Effector memory CD4-positive, alpha-beta T cell (primary cell): ENCODE measurements at regions not wholly inside any gene's neighbourhood (a gene's known extent, or its start where the extent isn't known, plus 50 kb on each side); places are given as distances from the start of the nearest gene placed in this dataset.
"Not testable (repeated sequence)": the region's sequence is repeated elsewhere in the genome, so short reads cannot be mapped to it uniquely, and the experiment has no call there.

ENCODE experiments used
- DNase-seq, 3 donors: peaks; one replicate each; pipeline ENCODE4 v3.0.0-alpha.2; 2020
- H3K27ac ChIP-seq: 2 replicates; pipeline ENCODE4 v1.7.0; 2013; ENCODE audit warnings: mild to moderate bottlenecking, low read length, moderate library complexity; ENCODE audit not compliant: insufficient read depth, poor library complexity, severe bottlenecking
- H3K27me3 ChIP-seq: replicated peaks from 2 replicates; pipeline ENCODE4 v1.7.0; 2013; ENCODE audit warnings: mild to moderate bottlenecking, low read length; ENCODE audit not compliant: insufficient read depth, control insufficient read depth, poor library complexity, severe bottlenecking
- H3K36me3 ChIP-seq: 2 replicates; pipeline ENCODE4 v1.7.0; 2013; ENCODE audit warnings: mild to moderate bottlenecking, low read length, moderate library complexity; ENCODE audit not compliant: control insufficient read depth, insufficient read depth
- H3K4me1 ChIP-seq: 2 replicates; pipeline ENCODE4 v1.7.0; 2013; ENCODE audit warnings: low read length, mild to moderate bottlenecking; ENCODE audit not compliant: control insufficient read depth, insufficient read depth, poor library complexity, severe bottlenecking
- H3K4me3 ChIP-seq: 2 replicates; pipeline ENCODE4 v1.7.0; 2013; ENCODE audit warnings: low read length, low read depth, mild to moderate bottlenecking; ENCODE audit not compliant: insufficient read depth, poor library complexity, severe bottlenecking
- H3K9me3 ChIP-seq: 2 replicates; pipeline ENCODE4 v1.7.0; 2013; ENCODE audit warnings: mild to moderate bottlenecking, low read length, moderate library complexity; ENCODE audit not compliant: control insufficient read depth

DNA sequence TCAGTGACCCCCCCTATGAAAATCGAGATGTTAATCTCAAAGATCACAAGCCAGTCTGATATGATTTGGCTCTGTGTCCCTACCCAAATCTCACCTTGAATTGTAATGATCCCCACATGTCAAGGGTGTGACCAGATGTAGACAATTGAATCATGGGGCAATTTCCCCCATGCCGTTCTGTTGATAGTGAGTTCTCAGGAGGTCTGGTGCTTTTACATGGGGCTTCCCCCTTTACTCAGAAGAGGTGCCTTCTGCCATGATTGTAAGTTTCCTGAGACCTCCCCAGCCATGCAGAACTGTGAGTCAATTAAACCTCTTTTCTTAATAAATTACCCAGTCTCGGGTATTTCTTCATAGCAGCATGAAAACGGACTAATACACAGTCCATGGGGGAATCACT, 459.5 kb downstream of the MFSD1 start:
- not testable (repeated sequence) for H3K27me3 ChIP-seq, DNase-seq, H3K4me3 ChIP-seq, H3K9me3 ChIP-seq, H3K36me3 ChIP-seq, H3K4me1 ChIP-seq, H3K27ac ChIP-seq

GRCh38 chr3:159263750-159264553, 462.1 kb downstream of the MFSD1 start:
- no peak overlapping the region for H3K4me3 ChIP-seq
- no peaks in the 10 kb centered on the region for H3K4me1 ChIP-seq
- no peaks in the 10 kb centered on the region for H3K27me3 ChIP-seq
- no peak overlapping the region for H3K27ac ChIP-seq
- DNase-seq: no peak
- H3K9me3 ChIP-seq: no peaks in the 10 kb centered on the region
- H3K36me3 ChIP-seq: no peaks in the 10 kb centered on the region

- no peaks in the 10 kb centered on the region for H3K27me3 ChIP-seq
- H3K4me3 ChIP-seq: no peak overlapping the region
- H3K36me3 ChIP-seq: no peaks in the 10 kb centered on the region
- H3K4me1 ChIP-seq: no peaks in the 10 kb centered on the region
- DNase-seq: no peak
- no peak overlapping the region for H3K27ac ChIP-seq
- H3K9me3 ChIP-seq: no peaks in the 10 kb centered on the region
These were observed 463.9 kb downstream of the MFSD1 start for GRCh38 chr3:159265705-159266104.

- no peak for DNase-seq
- H3K27ac ChIP-seq: no peak overlapping the region
These were observed 464.9 kb downstream of the MFSD1 start for GRCh38 chr3:159266779-159267178.

DNA sequence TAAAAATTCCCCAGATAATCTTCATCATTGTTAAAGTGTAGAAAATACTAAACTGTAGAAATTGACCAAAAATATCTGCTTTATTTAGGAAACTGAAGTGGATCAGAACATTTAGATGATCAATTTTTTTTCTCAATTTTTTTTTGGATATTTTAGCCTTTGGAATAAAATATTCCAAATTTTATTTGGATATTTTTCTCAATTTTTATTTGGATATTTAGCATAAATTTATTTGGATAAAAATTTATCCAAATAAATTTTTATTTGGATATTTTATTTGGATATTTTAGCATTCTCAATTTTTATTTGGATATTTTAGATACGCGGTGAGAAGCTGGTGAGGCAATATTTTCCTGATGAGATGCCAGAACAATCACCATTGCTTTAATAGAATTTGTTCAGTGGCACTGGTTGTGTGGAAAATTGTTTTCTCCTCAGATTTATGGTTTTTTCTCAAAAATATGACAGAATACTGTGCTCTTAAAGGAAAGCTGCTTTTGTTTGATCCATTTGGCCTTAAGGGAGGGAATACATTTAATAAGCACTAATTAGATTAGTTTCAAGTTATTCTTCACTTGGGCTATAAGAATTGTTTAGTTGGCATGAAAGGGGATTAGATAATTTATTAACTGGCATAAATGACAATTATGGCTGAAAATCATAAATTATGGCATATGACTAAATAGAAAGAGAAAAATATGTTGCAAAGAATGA, 470.1 kb downstream of the MFSD1 start:
- Histone ChIP-seq H3K27ac (no peak overlapping the region), H3K4me3 (no peak overlapping the region)
- DNase-seq: no peak

More at GRCh38 chr3:159266779-159267178, 464.9 kb downstream of the MFSD1 start:
- Histone ChIP-seq H3K36me3 (no peaks in the 10 kb centered on the region), H3K4me3 (no peak overlapping the region), H3K9me3 (no peaks in the 10 kb centered on the region), H3K27me3 (no peaks in the 10 kb centered on the region), H3K4me1 (no peaks in the 10 kb centered on the region)

GRCh38 chr3:159273070-159273469, 471.2 kb downstream of the MFSD1 start:
- H3K36me3 ChIP-seq: no peaks in the 10 kb centered on the region
- H3K4me3 ChIP-seq: no peak overlapping the region
- DNase-seq: no peak
- H3K27me3 ChIP-seq: no peaks in the 10 kb centered on the region
- H3K4me1 ChIP-seq: no peaks in the 10 kb centered on the region
- H3K9me3 ChIP-seq: no peaks in the 10 kb centered on the region
- H3K27ac ChIP-seq: no peak overlapping the region

More for the DNA sequence above, 470.1 kb downstream of the MFSD1 start:
- Histone ChIP-seq H3K4me1 (no peaks in the 10 kb centered on the region), H3K27me3 (no peaks in the 10 kb centered on the region), H3K9me3 (no peaks in the 10 kb centered on the region), H3K36me3 (no peaks in the 10 kb centered on the region)

DNA sequence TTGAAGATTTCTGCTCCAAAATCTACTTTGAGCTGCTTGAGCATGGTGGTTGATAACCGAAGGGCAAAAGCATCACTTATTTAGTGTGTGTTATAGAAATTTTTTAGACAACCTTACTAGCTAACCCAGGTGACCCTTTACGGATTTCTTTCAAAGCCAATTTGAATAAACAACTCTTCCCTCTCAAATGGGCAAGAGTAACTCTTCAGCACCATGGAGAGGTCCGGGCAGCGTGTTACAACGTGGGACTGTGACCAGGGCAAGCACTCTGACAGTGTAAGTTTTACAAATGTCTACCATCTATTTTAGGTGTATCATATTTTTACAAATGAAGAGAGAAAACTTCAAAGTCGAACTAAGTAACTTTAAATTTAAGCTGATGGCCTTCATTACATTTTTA, 471.8 kb downstream of the MFSD1 start:
- Histone ChIP-seq H3K9me3 (no peaks in the 10 kb centered on the region), H3K27ac (no peak overlapping the region), H3K27me3 (no peaks in the 10 kb centered on the region), H3K4me3 (no peak overlapping the region), H3K36me3 (no peaks in the 10 kb centered on the region), H3K4me1 (no peaks in the 10 kb centered on the region)
- DNase-seq: no peak

DNA sequence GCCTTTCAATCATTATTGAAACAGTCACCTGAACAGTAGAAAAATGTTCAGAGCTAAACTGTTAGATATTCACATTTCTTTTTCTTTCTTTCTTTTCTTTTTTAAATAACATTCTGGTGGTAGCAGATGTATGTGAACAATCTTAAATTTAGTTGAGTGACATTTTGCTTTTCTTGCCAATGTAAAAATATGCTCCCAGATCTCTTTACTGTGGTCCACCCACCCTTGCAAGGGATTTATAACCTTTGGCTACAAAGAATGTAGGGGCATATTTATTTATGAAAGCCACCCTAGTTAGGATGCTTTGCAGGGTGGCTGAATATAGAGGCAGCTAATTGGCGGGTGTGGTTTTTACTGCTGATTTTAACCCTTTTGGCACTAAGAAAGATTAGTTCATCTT, 473.9 kb downstream of the MFSD1 start:
- no peak for DNase-seq
- Histone ChIP-seq H3K27ac (no peak overlapping the region), H3K4me3 (no peak overlapping the region), H3K9me3 (no peaks in the 10 kb centered on the region), H3K4me1 (no peaks in the 10 kb centered on the region), H3K27me3 (no peaks in the 10 kb centered on the region), H3K36me3 (no peaks in the 10 kb centered on the region)

- Histone ChIP-seq H3K27me3 (no peaks in the 10 kb centered on the region), H3K4me1 (no peaks in the 10 kb centered on the region)
These were observed 476.0 kb downstream of the MFSD1 start for GRCh38 chr3:159277814-159278213.

More at GRCh38 chr3:159277814-159278213, 476.0 kb downstream of the MFSD1 start:
- no peak for DNase-seq
- Histone ChIP-seq H3K4me3 (no peak overlapping the region), H3K36me3 (no peaks in the 10 kb centered on the region), H3K9me3 (no peaks in the 10 kb centered on the region), H3K27ac (no peak overlapping the region)
